Hematopoietic multipotent progenitor cell treated with erythropoietin and hydrocortisone succinate and interleukin-3 and kit ligand, for 4 days (in vitro differentiated cells): ENCODE measurements at regions not wholly inside any gene's neighbourhood (a gene's known extent, or its start where the extent isn't known, plus 50 kb on each side); places are given as distances from the start of the nearest gene placed in this dataset.

ENCODE experiments used
- DNase-seq: peaks from one replicate; pipeline ENCODE4 v3.0.0-alpha.2; 2015

DNA sequence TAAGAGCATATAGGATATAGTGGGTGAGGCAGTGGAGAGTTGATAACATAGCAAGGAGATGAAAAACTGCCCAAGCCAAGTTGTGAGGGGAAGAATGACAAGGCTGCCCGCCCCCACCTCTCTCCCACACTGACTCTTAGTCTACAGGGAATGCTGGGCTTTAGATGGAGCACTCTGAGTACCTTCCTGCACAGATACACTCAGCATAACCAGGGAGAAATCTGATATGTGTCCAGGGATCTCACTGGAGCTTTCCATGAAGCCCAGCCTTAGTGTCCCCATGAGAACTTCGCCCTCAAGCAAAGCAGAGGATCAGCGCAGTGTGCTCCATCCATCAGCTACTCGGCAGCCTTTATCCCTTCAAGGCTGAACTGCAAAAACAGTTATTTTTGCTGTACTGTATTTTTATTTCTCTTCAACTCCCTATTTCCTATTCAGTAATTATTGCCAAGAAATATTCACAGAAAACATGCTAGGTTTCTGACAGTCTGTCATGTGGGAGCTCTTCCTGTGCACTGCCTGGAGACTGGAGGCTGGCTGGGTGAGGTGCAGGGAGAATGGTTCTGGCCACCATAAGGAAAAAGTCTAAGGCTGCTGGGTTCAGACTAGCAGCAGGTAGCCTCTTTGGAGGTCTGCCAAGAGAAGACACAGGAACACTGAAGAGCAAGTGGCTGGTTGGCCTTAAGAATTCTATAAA is 475.2 kb upstream of the PPP2R3A start:
- DNase-seq, result no peak

DNA sequence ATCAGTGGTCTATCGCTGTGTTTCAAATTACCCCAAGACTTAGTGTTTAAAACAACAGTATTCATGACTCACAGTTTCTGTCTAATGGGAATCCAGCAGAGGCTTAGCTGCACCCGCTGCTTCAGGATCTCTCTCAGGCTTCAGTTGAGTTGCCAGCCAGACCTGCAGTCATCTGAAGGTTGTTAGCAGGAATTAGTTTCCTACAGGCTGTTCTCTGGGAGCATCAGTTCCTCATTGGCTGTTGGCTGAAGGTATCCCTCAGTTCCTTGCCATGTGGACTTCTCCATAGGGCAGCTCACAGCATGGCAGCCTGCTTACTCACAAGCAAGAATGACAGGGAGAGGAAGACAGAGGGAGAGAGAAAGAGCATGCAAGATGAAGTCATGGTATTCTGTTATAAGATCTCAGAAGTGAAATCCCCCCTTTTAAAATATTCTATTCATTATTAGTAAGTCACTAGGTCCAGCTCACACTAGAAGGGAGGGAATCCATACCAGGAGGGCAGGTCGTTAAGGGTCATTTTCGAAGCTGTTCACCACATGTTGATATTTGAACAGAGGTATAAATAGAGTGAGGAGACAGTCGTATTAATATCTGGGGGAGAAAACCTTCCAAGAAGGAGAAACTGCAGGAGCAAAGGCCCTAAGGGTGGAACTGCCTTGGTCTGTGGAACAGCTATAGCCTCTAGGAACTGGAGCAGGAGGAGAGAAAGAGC is 473.9 kb upstream of the PPP2R3A start:
- no peak for DNase-seq

DNA sequence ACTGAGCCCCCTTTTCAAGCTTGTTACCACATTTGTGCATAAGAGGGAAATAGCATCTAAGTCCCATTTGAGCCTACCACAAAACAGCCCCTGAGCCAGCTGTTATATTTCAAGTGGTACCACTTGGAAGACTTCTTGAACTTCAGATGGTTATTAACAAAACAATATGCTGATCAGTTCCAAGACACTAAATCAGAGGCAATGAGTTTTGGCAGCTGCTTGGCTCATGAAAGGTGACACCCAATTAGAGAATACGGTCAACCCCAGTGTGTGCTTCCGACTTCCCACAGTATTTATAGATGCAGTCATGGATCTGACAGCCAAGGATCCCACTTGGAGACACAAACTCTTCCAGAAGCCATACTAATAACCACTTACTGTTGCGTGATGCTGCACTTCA is 469.6 kb upstream of the PPP2R3A start:
- DNase-seq, result no peak

DNA sequence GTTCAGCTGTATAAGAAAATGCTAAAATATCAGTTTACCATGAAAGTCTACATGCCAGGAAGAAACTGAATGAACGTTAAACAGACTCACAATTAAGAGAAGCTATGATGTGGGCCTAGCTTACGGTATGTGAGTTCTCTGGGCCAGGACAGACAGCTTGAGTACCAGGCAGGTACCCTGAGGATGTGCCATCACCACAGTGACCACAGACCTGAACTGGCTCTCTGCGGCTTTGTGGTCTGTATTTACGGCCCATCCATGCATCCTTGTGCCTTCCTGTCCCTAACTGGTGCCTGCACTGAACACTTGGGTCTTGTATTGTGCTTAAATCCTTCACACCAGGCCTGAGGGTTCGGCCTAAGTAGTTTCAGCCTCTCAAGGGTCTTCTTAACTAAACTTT is 467.5 kb upstream of the PPP2R3A start:
- no peak for DNase-seq

DNA sequence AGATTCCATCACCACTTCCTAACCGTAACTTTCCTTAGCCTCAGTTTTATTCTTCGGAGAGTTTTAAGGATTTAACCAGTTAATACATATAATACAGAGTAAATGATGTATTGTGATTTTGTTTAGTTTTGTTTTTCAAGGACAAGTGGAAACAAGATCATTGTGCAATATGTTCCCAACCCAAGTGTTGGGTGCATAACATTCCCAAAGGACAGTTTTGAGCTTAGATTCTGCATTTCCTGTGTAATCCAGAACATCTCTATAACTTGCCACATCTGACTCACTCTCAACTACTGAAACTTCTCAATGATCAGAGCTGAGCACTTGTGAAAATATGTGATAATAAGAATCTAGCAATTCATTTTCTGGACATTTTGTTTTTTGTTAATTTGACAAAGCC is 466.1 kb upstream of the PPP2R3A start:
- no peak for DNase-seq

DNA sequence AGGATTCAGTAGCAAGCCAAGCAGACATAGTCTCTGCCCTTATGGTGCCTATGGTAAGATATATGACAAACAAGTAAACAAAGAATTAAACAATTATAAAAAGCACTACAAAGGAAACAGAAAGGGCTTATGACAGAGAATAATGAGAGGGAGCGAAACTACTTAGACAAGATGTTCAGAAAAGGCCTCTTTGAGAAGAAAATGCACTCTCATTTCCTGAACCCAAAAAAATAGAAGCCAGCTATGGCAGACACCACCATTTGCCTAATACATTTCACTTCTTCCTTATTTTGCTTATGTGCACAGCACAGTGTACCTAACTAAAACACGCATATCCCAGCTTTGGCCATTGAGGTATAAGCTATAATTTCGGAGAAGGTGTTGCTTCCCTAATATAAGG is 465.5 kb upstream of the PPP2R3A start:
- DNase-seq, result peak; percentile 43

DNA sequence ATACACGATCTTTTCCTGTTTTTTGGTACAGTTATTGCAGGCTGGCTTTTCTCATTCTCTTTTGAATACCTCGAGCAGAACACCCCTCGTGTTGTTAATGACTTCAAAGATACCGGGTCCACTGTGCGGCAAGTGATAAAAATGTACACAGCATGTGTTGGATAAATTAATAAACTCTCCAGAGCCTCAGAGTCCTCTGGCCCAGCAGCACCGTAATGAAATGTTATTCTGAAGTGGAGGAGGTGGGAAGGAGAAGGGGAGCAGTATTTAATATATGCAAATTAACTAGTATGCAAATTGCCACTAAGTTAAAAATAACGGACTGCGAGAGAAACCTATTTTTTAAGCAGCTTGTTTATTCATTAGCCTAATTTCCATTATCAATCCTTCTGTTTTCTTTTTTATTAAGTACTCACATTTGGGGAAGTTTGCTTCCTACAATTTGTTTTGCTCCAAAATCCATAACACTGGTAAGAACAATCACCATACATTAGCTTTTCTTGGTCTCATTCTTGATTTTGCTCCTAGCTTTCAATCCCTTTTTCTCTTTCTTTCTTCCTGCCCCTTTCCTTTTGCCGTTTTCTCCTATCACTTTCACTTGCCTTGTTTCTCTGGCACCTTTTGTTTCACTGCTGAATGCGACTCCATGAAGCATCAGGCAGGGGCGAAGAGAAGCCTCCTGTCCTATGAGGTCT is 462.3 kb upstream of the PPP2R3A start:
- DNase-seq, result no peak

DNA sequence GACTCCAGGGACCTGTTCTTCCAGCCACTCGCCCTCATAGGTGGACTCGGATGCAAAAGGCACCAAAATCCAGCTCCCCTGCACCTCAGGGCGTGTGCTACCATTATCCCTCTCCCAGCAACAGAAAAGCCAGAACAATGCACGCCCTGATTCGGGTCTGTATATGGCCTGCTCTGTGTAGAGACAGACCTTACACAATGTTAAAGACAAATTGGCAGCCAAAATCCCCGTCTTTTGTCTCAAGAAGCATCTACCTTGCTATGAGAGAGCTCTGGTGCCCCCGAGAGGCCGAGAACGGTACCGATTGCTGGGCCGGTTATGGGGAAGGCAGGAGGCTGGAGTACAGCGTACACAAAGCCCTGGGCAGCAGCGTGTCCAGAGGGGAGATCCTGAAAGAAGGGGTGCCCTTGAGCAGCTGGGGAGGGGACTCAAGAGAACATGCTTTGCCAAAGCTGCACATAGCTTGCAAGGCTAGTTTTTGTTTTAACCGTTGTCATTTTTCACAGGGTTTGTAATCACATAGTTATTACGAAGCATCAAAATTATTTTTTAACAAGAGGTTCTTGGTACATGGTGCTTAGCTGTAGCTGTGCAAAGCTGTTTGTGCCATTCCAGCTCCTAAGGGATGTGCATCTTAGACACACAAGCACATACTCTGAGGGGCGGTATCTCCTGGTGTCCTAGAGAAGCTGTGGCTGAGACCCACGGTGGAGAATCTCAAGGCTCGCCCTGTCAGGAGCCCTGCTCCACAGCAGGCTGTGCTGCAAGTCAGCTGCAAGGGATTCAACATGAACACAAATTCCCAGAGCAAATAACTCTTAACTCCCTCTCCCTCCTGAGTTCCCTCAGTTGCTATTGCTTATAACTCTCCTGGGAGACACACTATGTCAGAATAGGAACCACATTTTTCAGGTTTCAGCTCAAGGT is 461.5 kb upstream of the PPP2R3A start:
- peak; percentile 84 for DNase-seq

DNA sequence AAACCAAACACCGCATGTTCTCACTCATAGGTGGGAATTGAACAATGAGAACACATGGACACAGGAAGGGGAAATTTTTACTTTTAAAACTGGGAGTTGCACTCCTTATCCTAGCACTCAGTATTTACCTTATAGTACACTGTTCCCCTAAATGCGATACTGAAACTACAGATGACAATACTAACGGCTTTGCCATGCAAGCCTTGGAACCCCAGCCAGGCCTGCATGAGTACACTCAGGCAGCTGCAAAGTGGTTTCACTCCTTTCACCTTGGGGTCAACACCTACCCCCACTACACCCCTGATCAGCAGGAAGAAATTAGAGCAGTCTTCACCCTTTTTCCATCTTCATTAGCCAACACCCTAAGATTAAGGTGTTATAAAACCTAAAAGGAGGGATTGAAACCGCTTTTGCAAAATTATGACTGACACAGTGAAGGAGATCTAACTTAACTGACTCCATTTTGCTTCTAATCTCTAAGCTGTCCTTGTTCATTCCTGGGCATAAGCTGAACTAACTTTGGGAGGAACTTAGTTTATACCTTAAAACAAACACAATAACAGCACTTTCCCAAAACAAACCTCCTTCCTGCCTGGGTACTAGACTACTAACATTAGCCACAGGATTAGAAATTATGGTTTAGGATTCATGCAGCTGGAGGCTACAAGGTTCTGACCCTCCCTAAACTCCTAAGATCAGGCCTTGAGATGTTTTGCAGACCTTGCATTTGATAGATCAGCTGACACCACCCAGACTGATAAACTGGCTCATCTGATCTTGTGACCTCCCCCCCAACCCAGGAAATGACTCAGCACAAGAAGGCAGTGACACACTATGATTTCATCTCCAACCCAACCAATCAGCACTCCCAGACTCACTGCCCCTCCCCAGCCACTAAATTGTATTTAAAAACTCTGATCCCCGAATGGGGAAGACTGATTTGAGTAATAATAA is 452.1 kb upstream of the PPP2R3A start:
- peak; percentile 72 for DNase-seq

DNA sequence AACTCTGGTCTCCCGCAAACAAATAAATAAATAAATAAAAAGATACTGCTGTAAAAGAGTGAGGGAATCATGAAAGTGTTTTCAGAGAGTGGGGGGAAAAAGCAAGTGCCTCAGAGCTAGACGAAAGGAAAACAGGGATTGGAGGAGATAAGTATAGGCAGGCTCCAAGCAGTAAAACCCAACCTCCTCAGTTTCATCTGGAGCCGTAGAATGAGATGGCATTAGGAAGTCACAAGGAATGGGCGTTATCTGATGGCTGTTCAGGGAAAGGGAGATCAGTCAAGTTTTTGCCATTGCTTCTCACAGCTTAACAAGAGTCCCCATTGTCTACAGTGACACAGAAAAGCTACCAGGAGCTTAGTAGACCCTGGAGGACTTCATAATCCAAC is 451.5 kb upstream of the PPP2R3A start:
- DNase-seq, result no peak

DNA sequence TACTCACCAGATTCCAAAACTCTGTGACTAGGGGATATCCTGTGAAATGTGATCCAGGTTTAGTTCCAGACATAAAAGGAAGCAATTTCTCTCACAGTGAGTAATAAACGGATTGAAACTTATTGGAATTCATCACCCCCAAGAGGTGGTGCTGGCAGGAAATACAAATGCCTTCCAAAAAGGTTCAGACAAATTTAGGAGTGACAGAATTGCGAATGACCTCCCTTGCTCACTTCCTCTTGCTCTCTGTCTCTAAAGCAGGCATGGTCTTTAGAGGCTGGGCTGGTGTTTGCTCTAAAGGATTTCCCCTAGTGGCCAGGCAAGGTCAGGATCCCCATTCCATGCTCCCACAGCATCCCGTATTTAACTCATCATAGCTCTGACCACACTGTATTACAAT is 449.4 kb upstream of the PPP2R3A start:
- peak; percentile 11 for DNase-seq

DNA sequence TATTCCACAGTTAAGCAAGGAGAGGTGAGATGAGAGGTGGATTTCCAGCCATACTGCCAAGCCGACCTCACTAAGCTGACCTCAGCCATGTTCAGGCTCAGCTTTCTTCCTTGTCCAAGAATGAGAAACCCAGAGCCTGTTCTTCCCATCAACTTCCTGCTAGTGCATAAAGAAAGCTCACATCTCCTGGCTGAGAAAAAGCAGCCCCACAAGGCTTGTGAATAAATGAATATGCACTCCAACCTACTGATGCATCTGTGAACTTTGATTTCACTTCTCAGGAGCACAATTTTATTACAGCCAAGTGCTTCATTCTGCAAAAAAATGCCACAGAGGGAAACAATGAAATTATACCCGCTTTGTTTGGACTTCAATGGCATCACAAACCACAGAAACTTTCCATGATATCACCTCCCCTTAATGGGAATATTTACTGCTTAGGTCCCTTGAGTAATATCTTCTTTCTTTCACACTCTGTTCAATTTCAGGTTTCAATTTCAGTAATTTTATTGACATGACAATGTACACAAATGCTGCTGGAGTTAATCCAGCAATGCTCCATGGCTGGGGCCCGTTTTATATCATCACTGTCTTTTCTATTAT is 437.0 kb upstream of the PPP2R3A start:
- no peak for DNase-seq

DNA sequence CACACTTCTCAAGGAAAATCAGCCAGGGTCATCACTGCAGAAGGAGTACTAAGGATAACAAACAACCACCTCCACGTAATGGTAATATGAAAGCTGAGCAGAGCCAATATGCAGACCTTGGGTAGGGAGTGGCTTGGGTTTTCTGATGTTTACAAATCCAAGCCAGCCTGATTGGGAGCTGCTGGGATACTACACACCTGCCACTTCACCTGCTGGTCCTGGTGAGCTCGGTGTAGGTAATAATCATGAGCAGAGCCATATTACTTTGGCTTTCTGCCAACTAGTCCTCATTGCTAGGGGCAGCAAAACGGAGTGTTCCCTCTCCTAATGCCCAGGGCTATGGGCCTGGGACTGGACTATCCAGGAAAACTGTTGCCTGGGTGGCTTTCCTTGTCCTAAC is 433.5 kb upstream of the PPP2R3A start:
- no peak for DNase-seq

DNA sequence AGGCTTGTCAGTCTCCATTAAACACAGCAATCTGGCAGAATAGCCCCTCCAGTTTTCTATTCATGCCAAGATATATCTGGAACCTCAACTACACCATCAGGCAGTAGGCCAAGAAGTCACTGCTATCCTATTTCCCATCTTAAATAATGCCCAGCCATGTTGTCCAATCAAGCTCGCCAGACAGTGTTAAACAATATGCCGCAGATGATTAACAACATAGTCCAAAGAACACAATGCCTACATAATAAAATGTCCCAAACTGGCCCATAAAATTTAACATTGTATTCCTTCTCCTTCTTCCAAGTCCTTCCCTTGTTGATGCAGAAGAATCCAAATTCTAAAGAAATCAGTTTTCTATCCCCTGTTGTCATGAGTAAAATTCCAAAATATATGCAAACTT is 427.4 kb upstream of the PPP2R3A start:
- DNase-seq, result no peak

DNA sequence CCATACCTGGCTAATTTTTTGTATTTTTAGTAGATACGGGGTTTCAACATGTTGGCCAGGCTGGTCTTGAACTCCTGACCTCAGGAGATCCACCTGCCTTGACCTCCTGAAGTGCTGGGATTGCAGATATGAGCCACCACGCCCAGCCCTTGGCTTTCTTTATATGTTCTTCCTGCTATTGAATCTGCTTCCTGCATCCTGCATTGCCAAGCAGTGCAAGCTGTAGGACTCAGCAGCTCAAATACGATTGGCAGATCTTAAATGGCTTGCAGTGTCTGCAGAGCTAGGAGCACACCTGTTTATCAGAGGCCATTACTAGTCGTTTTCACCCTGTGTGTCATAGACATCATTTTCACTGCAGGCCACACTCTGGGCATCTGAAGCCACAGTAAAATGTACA is 426.2 kb upstream of the PPP2R3A start:
- DNase-seq, result no peak

DNA sequence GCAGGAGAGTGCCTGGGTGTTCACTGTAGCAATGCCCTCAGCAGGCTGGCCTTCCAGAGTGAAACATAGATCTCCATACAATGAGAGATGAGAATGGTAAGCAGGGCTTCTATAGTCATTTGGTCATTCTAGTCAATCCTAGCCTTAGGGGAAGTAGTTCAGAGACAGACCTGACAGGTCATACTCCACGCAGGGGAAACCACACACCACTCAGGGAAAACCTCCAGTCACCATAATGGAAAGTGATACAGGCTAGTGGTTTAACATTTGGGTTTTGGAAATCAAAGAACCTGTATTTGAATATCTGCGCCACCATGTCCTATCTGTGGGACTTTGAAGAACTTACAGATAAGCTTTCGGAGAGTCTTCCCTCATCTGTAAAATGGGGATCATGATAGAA is 425.7 kb upstream of the PPP2R3A start:
- DNase-seq, result no peak

DNA sequence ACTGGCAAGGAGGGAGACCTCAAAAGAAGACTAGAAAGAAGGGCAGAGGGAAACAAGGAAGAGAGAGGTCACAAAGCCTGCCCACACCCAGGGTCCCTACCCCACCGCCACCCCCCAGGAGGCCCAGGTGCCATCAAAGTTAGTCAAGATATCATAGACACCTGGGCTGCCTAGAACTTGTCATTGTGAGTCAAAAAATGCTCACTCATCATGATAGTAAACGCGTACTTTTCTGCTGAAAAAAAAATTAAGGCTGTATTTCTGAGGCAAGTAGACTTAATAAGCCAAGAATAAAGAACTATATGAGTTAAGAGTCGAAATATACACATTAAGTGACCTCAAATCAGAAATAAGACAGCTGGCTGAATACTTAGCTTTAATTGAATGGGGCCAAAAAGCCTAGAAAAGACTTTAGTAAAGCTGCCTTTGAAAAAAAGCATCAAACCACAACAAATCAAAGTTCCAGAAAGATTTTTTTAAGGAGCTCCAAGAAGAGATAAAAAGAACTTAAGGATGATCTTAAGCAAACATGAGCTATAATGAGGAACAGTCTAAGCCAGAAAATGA is 415.5 kb upstream of the PPP2R3A start:
- no peak for DNase-seq

DNA sequence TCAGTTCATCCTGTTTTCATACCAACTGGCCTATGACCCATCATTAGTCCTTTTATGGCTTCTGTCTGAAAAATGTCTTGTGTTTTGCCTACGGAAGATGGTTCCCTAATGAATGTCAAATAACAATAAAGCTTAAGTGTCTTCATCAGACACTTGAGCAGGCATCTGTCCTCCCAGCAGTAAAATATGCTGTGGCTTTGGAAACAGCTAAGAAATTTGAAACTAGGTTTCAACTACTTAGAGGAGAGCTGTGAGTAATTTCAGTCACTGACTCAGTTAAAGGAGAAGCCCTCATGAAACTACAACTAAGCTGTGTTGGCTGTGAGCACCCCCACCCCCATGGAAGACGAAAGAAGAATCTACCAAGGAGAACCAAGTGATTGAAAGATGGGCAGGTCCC is 409.4 kb upstream of the PPP2R3A start:
- DNase-seq, result no peak

DNA sequence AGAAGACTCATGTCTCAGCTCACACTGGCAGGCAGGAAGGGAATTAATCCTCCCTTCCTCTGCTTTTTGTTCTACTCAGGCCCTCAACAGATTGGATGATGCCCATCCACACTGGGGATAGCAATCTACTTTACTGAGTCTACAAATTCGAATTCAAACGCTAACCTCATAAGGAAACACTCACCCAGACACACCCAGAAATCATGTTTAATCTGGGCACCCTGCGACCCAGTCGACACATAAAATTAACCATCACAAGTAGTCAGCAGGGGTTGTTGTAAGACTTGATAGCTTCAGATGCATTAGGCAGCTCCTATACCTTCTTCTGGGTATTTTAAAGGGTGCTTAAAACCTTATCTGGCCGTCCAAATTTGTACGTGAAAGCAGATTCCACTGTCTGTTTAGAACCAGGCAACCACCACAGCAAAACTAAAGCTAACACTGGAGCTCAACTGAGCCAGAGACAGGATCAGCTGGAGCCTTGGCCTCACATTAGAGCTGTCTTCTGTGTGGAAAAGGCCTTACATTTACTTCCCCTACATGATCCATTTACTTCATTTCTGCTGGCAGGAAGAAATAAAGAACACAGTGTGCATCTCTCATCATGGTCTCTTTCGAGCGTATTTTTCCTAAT is 407.3 kb upstream of the PPP2R3A start:
- no peak for DNase-seq

DNA sequence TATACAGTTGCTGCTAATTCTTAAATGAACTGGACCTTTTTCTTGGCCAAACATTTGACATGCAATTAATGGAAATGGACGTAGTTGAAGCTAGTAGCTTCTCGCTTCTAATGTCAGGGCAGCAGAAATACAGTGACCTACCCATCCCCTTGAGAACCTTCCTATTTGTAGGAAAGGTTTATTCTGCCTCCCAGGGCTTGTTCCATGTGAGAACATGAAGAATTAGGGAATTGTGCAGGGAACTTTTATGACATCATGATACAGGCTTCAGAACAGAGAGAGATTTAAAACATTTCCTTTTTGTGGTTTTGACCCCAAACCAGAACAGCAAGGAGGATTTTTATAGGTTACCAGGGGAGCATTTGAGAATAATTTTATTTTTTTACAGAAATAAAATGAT is 406.6 kb upstream of the PPP2R3A start:
- DNase-seq, result no peak

DNA sequence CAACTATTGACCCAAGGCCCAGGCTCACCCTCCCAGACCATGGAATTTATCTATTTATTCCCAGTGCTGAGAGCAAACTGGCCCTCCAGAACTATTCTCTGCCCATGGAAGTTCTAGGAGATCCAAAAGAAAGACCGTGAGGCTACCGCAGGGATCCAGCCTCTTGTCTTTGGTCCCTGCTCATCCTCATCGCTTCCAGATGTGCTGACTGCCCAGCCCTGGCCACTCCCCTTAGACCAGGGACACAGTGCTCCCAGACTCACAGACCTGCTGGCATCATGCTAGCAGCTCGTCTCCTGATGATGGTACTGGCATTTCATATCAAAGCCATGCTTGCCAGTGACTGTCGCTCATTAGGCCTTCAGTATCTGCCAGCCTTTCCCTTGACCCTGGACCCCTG is 405.7 kb upstream of the PPP2R3A start:
- no peak for DNase-seq
